ENCODE measurements at regions not wholly inside any gene's neighbourhood (a gene's known extent, or its start where the extent isn't known, plus 50 kb on each side); places are given as distances from the start of the nearest gene placed in this dataset.
"Not testable (repeated sequence)": the region's sequence is repeated elsewhere in the genome, so short reads cannot be mapped to it uniquely, and the experiment has no call there.

DNA sequence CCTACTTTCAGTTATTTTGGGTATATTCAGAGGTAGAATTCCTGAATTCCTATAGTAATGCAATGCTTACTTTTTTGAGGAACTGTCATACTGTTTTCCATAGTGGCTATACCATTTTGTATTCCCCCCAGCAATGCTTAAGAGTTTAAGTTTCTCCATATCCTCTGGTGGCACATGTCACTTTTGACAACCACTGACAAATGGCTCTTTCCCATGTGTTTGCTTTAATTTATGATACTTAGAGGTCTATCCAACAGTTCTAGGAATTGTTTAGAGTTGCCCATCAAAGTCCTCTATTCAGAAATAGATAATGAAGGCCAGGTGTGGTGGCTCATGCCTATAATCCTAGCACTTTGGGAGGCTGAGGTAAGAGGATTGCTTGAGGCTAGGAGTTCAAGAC lies 128.9 kb upstream of the CFAP20DC start:
- no peak overlapping the region for H3K27ac ChIP-seq (ENCODE audit: low read depth in 1 of 2, low read length in 2 of 2)
- H3K4me1 ChIP-seq (ENCODE audit: control insufficient read depth in 4 of 4, insufficient read depth in 4 of 4, low read length in 3 of 4) = no peaks in the 10 kb centered on the region
- no peak overlapping the region for H3K9ac ChIP-seq (ENCODE audit: low read depth in 1 of 2, low read length in 2 of 2)
- no peaks in the 10 kb centered on the region for H3K9me3 ChIP-seq (ENCODE audit: control insufficient read depth in 4 of 4, low read length in 3 of 4)
- DNase-seq (ENCODE audit: low spot score) = no peak
- H3K4me3 ChIP-seq (ENCODE audit: low read depth in 1 of 3, low read length in 3 of 3) = no peak overlapping the region
- TF ChIP-seq FOXA2 (IDR thresholded peaks at IDR 0.05) = no peak
- no peak for TF ChIP-seq YY1 (IDR thresholded peaks at IDR 0.05)
- TF ChIP-seq SP1 (IDR thresholded peaks at IDR 0.05) = no peak
- no peak for TF ChIP-seq JUND (IDR thresholded peaks at IDR 0.05)
- TF ChIP-seq, protein P1, sequence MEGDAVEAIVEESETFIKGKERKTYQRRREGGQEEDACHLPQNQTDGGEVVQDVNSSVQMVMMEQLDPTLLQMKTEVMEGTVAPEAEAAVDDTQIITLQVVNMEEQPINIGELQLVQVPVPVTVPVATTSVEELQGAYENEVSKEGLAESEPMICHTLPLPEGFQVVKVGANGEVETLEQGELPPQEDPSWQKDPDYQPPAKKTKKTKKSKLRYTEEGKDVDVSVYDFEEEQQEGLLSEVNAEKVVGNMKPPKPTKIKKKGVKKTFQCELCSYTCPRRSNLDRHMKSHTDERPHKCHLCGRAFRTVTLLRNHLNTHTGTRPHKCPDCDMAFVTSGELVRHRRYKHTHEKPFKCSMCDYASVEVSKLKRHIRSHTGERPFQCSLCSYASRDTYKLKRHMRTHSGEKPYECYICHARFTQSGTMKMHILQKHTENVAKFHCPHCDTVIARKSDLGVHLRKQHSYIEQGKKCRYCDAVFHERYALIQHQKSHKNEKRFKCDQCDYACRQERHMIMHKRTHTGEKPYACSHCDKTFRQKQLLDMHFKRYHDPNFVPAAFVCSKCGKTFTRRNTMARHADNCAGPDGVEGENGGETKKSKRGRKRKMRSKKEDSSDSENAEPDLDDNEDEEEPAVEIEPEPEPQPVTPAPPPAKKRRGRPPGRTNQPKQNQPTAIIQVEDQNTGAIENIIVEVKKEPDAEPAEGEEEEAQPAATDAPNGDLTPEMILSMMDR (IDR thresholded peaks at IDR 0.05; ENCODE audit: low read depth, low read length, missing input control) = no peak
- TF ChIP-seq, protein P2, sequence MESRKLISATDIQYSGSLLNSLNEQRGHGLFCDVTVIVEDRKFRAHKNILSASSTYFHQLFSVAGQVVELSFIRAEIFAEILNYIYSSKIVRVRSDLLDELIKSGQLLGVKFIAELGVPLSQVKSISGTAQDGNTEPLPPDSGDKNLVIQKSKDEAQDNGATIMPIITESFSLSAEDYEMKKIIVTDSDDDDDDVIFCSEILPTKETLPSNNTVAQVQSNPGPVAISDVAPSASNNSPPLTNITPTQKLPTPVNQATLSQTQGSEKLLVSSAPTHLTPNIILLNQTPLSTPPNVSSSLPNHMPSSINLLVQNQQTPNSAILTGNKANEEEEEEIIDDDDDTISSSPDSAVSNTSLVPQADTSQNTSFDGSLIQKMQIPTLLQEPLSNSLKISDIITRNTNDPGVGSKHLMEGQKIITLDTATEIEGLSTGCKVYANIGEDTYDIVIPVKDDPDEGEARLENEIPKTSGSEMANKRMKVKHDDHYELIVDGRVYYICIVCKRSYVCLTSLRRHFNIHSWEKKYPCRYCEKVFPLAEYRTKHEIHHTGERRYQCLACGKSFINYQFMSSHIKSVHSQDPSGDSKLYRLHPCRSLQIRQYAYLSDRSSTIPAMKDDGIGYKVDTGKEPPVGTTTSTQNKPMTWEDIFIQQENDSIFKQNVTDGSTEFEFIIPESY (IDR thresholded peaks at IDR 0.05) = no peak
- TF ChIP-seq, protein P3, sequence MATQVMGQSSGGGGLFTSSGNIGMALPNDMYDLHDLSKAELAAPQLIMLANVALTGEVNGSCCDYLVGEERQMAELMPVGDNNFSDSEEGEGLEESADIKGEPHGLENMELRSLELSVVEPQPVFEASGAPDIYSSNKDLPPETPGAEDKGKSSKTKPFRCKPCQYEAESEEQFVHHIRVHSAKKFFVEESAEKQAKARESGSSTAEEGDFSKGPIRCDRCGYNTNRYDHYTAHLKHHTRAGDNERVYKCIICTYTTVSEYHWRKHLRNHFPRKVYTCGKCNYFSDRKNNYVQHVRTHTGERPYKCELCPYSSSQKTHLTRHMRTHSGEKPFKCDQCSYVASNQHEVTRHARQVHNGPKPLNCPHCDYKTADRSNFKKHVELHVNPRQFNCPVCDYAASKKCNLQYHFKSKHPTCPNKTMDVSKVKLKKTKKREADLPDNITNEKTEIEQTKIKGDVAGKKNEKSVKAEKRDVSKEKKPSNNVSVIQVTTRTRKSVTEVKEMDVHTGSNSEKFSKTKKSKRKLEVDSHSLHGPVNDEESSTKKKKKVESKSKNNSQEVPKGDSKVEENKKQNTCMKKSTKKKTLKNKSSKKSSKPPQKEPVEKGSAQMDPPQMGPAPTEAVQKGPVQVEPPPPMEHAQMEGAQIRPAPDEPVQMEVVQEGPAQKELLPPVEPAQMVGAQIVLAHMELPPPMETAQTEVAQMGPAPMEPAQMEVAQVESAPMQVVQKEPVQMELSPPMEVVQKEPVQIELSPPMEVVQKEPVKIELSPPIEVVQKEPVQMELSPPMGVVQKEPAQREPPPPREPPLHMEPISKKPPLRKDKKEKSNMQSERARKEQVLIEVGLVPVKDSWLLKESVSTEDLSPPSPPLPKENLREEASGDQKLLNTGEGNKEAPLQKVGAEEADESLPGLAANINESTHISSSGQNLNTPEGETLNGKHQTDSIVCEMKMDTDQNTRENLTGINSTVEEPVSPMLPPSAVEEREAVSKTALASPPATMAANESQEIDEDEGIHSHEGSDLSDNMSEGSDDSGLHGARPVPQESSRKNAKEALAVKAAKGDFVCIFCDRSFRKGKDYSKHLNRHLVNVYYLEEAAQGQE (IDR thresholded peaks at IDR 0.05) = no peak
- TF ChIP-seq GABPA (IDR thresholded peaks at IDR 0.05 in 1 of 2, conservative IDR thresholded peaks at IDR 0.05 in 1 of 2) = no peak
- TF ChIP-seq, protein P4, sequence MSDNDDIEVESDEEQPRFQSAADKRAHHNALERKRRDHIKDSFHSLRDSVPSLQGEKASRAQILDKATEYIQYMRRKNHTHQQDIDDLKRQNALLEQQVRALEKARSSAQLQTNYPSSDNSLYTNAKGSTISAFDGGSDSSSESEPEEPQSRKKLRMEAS (IDR thresholded peaks at IDR 0.05) = no peak
- H3K36me3 ChIP-seq (ENCODE audit: control insufficient read depth in 4 of 4, insufficient read depth in 3 of 4, low read depth in 1 of 4, low read length in 3 of 4) = no peaks in the 10 kb centered on the region
- H3K27me3 ChIP-seq (ENCODE audit: control insufficient read depth in 4 of 4, insufficient read depth in 4 of 4, low read length in 3 of 4) = no peaks in the 10 kb centered on the region

DNA sequence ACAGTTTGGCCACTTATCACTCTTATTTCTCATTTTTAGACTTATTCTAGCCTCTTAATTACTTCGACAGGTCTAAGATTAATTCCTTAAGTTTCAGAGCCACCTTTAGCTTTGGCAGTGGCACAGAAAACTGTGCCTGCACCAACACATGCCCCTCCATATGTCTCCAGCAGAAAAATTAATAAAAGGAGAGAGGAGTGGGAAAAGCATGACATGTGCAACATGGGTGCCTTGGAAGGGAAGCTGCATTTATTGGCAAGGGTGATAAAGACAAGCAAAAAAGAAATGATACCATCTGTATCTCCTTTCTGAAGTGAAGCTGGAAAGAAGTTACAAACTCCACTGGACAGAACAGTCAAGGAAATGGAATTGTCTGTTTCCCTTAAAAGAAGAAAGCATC lies 121.7 kb upstream of the CFAP20DC start:
- no peak overlapping the region for H3K4me3 ChIP-seq (ENCODE audit: low read depth in 1 of 3, low read length in 3 of 3)
- H3K27ac ChIP-seq (ENCODE audit: low read depth in 1 of 2, low read length in 2 of 2) = no peak overlapping the region
- H3K9me3 ChIP-seq (ENCODE audit: control insufficient read depth in 4 of 4, low read length in 3 of 4) = peaks cover 0 to 1% (median 0%) of the 10 kb centered on the region in 4 donors
- H3K36me3 ChIP-seq (ENCODE audit: control insufficient read depth in 4 of 4, insufficient read depth in 3 of 4, low read depth in 1 of 4, low read length in 3 of 4) = no peaks in the 10 kb centered on the region
- no peaks in the 10 kb centered on the region for H3K27me3 ChIP-seq (ENCODE audit: control insufficient read depth in 4 of 4, insufficient read depth in 4 of 4, low read length in 3 of 4)
- no peak for DNase-seq (ENCODE audit: low spot score)
- TF ChIP-seq FOXA1 (IDR thresholded peaks at IDR 0.05) (no peak), GABPA (IDR thresholded peaks at IDR 0.05 in 1 of 2, conservative IDR thresholded peaks at IDR 0.05 in 1 of 2) (no peak)
- TF ChIP-seq, protein P2 (IDR thresholded peaks at IDR 0.05) = no peak
- TF ChIP-seq, protein P4 (IDR thresholded peaks at IDR 0.05) = no peak
- 70% methylated on average over 1 of the region's 1 CpG for WGBS
- no peaks in the 10 kb centered on the region for H3K4me1 ChIP-seq (ENCODE audit: control insufficient read depth in 4 of 4, insufficient read depth in 4 of 4, low read length in 3 of 4)
- H3K9ac ChIP-seq (ENCODE audit: low read depth in 1 of 2, low read length in 2 of 2) = no peak overlapping the region

DNA sequence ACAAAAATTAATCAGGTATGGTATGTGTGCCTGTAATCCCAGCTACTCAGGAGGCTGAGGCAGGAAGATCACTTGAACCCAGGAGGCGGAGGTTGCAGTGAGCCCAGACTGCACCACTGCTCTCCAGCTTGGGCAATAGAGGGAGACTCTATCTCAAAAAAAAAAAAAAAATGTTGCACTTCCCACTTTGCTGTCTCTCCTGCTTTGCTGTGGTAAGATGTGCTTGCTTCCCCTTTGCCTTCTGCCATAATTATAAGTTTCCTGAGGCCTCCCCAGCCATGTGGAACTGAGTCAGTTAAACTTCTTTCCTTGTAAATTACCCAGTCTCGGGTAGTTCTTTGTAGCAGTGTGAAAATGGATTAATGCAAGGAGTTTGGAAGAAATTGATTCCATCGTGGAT lies 120.3 kb upstream of the CFAP20DC start:
- H3K36me3 ChIP-seq (ENCODE audit: control insufficient read depth in 4 of 4, insufficient read depth in 3 of 4, low read depth in 1 of 4, low read length in 3 of 4); H3K9ac ChIP-seq (ENCODE audit: low read depth in 1 of 2, low read length in 2 of 2); H3K27ac ChIP-seq (ENCODE audit: low read depth in 1 of 2, low read length in 2 of 2); H3K9me3 ChIP-seq (ENCODE audit: control insufficient read depth in 4 of 4, low read length in 3 of 4); H3K27me3 ChIP-seq (ENCODE audit: control insufficient read depth in 4 of 4, insufficient read depth in 4 of 4, low read length in 3 of 4); DNase-seq (ENCODE audit: low spot score); H3K4me1 ChIP-seq (ENCODE audit: control insufficient read depth in 4 of 4, insufficient read depth in 4 of 4, low read length in 3 of 4); H3K4me3 ChIP-seq (ENCODE audit: low read depth in 1 of 3, low read length in 3 of 3): not testable (repeated sequence)
- 81% methylated on average over 3 of the region's 3 CpGs for WGBS
